AG04450 (cell line): ENCODE measurements at regions not wholly inside any gene's neighbourhood (a gene's known extent, or its start where the extent isn't known, plus 50 kb on each side); places are given as distances from the start of the nearest gene placed in this dataset.

Source experiments
- CTCF ChIA-PET: fragments of 300-600, 350-600 bp; formaldehyde crosslinking; extraction: SDS; loops from one replicate; lab custom pipeline; 2022; ENCODE audit warnings: antibody characterized with exemption, inconsistent platforms; lab: Charles Lee
- POLR2A ChIA-PET: fragments of 350-600 bp; formaldehyde crosslinking; extraction: SDS; loops from one replicate; lab custom pipeline; 2021; ENCODE audit warnings: antibody characterized with exemption, inconsistent platforms; lab: Yijun Ruan, JAX
- DNase-seq: peaks from one replicate; pipeline ENCODE4 v3.0.0-alpha.2; 2011; ENCODE audit warnings: low read depth, low spot score
- H3K27ac ChIP-seq: one replicate; pipeline ENCODE4 v1.5.1; 2012; ENCODE audit warnings: low read depth, low read length, control low read depth
- H3K27me3 ChIP-seq: one replicate; pipeline ENCODE4 v1.6.0; 2012; ENCODE audit warnings: low read length; ENCODE audit not compliant: control insufficient read depth, insufficient read depth
- H3K4me3 ChIP-seq: 2 replicates; pipeline ENCODE4 v1.5.1; 2011; ENCODE audit warnings: mild to moderate bottlenecking, low read depth, low read length, control low read depth
- H3K9me3 ChIP-seq: 2 replicates; pipeline ENCODE4 v1.5.1; 2012; ENCODE audit warnings: low read length; ENCODE audit not compliant: control insufficient read depth, insufficient read depth
- CTCF ChIP-seq: IDR thresholded peaks from 2 replicates; pipeline ENCODE4 v1.5.1; 2011; ENCODE audit warnings: low read depth, low read length, control low read depth, inconsistent platforms

- H3K27me3 ChIP-seq = no peaks in the 10 kb centered on the region
Measured at GRCh38 chr18:57991552-57991951, 52.5 kb upstream of the NEDD4L start.

DNA sequence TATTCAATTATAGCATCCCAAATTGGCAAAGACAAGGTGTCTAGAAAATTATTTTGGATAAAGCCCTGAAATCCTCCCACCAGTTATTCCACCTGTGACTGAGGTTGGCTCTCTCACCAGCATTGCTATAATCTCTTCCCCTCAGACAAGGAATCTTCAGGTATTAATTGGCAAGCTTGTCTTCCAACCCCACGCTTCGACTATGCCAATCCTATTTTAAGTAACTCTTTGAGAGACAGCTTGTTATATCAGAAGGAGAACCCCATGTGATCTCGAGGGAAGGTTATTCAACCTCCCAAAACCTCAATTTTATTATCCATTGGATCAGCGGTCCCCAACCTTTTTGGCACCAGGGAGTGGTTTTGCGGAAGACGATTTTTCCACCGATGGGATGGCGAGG, 54.5 kb upstream of the NEDD4L start:
- Histone ChIP-seq H3K27ac (no peak overlapping the region), H3K4me3 (no peak overlapping the region), H3K9me3 (no peaks in the 10 kb centered on the region; the same call in 1 of the 2 replicates), H3K27me3 (peaks cover 5% of the 10 kb centered on the region)
- no peak for TF ChIP-seq CTCF
- ChIA-PET CTCF (no interaction called here), POLR2A (no interaction called here)
- no peak for DNase-seq

More at GRCh38 chr18:57991552-57991951, 52.5 kb upstream of the NEDD4L start:
- H3K9me3 ChIP-seq = no peaks in the 10 kb centered on the region; the same call in 1 of the 2 replicates
- no peak overlapping the region for H3K4me3 ChIP-seq
- no peak for TF ChIP-seq CTCF
- DNase-seq = no peak
- ChIA-PET POLR2A (no interaction called here), CTCF (no interaction called here)
- H3K27ac ChIP-seq = no peak overlapping the region

- POLR2A ChIA-PET = no interaction called here
- DNase-seq = no peak
- no peak for TF ChIP-seq CTCF
Measured at GRCh38 chr18:57984490-57985115, 59.4 kb upstream of the NEDD4L start.

GRCh38 chr18:57983965-57984364, 60.1 kb upstream of the NEDD4L start:
- Histone ChIP-seq H3K9me3 (no peaks in the 10 kb centered on the region; the same call in 1 of the 2 replicates), H3K27me3 (peaks cover 10% of the 10 kb centered on the region), H3K27ac (no peak overlapping the region), H3K4me3 (no peak overlapping the region)
- ChIA-PET CTCF (interaction anchor here (0.9 kb wide), 1 partner anchor 102 kb away, joined by 3 read pairs; no protein-coding TSS in a partner anchor), POLR2A (no interaction called here)
- no peak for DNase-seq
- no peak for TF ChIP-seq CTCF

More at GRCh38 chr18:57984490-57985115, 59.4 kb upstream of the NEDD4L start:
- Histone ChIP-seq H3K9me3 (no peaks in the 10 kb centered on the region; the same call in 1 of the 2 replicates), H3K4me3 (no peak overlapping the region), H3K27ac (no peak overlapping the region), H3K27me3 (peaks cover 9% of the 10 kb centered on the region)
- CTCF ChIA-PET = no interaction called here

- no peak for TF ChIP-seq CTCF
- CTCF ChIA-PET = interaction anchor here (0.9 kb wide), 1 partner anchor 101 kb away, joined by 3 read pairs; no protein-coding TSS in a partner anchor
- peaks cover 13% of the 10 kb centered on the region for H3K27me3 ChIP-seq
- H3K27ac ChIP-seq = no peak overlapping the region
- H3K9me3 ChIP-seq = no peaks in the 10 kb centered on the region; the same call in 1 of the 2 replicates
- no peak overlapping the region for H3K4me3 ChIP-seq
- no peak for DNase-seq
- POLR2A ChIA-PET = no interaction called here
Measured at GRCh38 chr18:57983472-57983871, 60.6 kb upstream of the NEDD4L start.
